ENCODE measurements at regions not wholly inside any gene's neighbourhood (a gene's known extent, or its start where the extent isn't known, plus 50 kb on each side); places are given as distances from the start of the nearest gene placed in this dataset.
"Not testable (repeated sequence)": the region's sequence is repeated elsewhere in the genome, so short reads cannot be mapped to it uniquely, and the experiment has no call there.

GRCh38 chr9:41623666-41624065 is 434.5 kb upstream of the ZNG1F start:
- DNase-seq (ENCODE audit: low read depth in 2 of 2): not testable (repeated sequence)

GRCh38 chr9:41619254-41619653 is 430.1 kb upstream of the ZNG1F start:
- DNase-seq (ENCODE audit: low read depth in 2 of 2): not testable (repeated sequence)

GRCh38 chr9:41606961-41607547 is 417.9 kb upstream of the ZNG1F start:
- not testable (repeated sequence) for DNase-seq (ENCODE audit: low read depth in 2 of 2)

- not testable (repeated sequence) for DNase-seq (ENCODE audit: low read depth in 2 of 2)
Observed at GRCh38 chr9:41565572-41565971, 376.5 kb upstream of the ZNG1F start.
